GM10266 (cell line): ENCODE measurements at regions not wholly inside any gene's neighbourhood (a gene's known extent, or its start where the extent isn't known, plus 50 kb on each side); places are given as distances from the start of the nearest gene placed in this dataset.
A peak's percentile ranks its signal among the peaks of the same experiment; 100 is the strongest.

Experiments
- DNase-seq: peaks from one replicate; pipeline ENCODE4 v3.0.0; 2012; ENCODE audit errors: extremely low spot score
- TF ChIP-seq, protein P1 (sequence below): IDR thresholded peaks from 2 replicates; pipeline ENCODE4 v1.5.1; 2012; ENCODE audit warnings: mild to moderate bottlenecking, low read depth; ENCODE audit not compliant: control insufficient read depth, insufficient read depth; ENCODE audit errors: missing control alignments

GRCh38 chr5:163692091-163692490 lies 186.7 kb downstream of the MAT2B start:
- TF ChIP-seq, protein P1, sequence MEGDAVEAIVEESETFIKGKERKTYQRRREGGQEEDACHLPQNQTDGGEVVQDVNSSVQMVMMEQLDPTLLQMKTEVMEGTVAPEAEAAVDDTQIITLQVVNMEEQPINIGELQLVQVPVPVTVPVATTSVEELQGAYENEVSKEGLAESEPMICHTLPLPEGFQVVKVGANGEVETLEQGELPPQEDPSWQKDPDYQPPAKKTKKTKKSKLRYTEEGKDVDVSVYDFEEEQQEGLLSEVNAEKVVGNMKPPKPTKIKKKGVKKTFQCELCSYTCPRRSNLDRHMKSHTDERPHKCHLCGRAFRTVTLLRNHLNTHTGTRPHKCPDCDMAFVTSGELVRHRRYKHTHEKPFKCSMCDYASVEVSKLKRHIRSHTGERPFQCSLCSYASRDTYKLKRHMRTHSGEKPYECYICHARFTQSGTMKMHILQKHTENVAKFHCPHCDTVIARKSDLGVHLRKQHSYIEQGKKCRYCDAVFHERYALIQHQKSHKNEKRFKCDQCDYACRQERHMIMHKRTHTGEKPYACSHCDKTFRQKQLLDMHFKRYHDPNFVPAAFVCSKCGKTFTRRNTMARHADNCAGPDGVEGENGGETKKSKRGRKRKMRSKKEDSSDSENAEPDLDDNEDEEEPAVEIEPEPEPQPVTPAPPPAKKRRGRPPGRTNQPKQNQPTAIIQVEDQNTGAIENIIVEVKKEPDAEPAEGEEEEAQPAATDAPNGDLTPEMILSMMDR, result no peak
- no peak for DNase-seq

- DNase-seq, result peak; percentile 18
- TF ChIP-seq, protein P1, result peak; percentile 55
Observed at GRCh38 chr5:163695830-163696578, 190.6 kb downstream of the MAT2B start.

GRCh38 chr5:163696579-163696887 lies 191.1 kb downstream of the MAT2B start:
- DNase-seq, result no peak

DNA sequence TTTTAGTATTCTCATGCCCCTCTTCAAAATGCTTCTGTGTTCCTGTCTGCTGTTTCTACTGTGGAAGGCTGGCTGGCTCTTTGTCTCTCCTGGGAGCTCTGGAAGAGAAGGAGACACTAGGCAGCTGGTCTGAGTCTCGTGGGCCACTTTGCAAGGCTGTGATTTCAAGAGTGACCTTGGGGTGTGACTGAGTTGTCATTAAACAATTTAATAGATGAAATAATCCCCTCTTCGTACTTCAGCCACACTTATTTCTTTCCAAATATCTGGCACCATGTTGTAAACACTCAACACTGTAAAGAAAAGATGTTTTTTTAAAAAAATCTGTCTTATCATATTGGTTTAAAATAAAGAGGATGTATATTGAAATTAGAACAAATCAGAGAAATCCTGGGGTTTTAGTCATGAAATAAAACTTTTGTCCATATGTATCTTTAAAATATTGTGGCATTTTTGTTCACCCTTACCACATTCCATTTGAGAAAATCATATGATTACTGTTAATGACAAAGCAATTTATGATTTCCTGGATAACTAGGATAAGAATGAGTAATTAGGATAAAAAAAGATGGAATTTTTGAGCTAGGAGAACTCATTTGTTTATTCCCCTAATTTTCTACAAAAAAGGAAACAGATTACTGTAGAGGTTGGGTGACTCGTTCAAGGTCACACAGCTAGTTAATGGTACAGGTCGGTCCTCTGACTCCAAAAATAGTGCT lies 200.8 kb downstream of the MAT2B start:
- no peak for DNase-seq
- TF ChIP-seq, protein P1, result no peak

More at GRCh38 chr5:163696579-163696887, 191.1 kb downstream of the MAT2B start:
- TF ChIP-seq, protein P1, result no peak

DNA sequence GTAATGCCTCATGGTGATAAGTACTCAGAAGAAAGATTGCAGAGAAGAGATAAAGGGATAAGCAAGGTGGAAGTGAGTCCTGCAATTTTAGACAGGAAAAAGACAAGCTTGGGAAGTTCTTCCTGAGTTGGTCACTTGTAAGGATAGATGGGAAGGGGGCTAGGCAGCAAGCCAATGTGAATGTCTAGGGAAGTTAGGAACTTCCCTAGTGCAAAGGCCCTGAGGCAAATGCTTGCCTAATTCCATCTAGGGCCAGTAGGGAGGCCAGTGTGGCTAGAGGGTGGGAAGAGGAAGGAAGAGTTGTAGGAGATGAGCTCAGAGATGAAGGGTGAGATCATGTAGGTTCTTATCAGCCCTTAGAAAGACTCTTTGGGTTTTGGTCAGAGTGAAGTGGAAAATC lies 206.6 kb downstream of the MAT2B start:
- TF ChIP-seq, protein P1, result no peak
- no peak for DNase-seq

DNA sequence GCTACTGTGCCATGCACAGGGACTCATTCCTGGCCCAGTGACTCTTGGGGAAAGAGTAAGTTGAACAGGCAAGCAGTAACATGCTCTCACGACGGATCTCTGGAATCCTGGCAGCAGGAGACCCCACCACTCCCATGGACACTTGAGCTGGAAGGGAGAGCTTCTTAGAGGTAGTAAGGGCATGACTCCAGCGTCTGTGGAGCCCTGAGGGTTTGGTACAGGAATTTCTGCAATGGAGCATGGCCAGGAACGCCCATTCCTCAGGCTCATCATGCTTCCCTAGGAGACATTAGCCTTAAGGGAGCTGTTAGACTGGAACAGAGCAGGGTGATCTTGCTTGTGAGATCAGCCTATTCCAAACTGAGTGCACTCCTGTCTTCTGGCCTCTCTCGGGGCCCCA lies 212.9 kb downstream of the MAT2B start:
- no peak for DNase-seq
- TF ChIP-seq, protein P1, result no peak

DNA sequence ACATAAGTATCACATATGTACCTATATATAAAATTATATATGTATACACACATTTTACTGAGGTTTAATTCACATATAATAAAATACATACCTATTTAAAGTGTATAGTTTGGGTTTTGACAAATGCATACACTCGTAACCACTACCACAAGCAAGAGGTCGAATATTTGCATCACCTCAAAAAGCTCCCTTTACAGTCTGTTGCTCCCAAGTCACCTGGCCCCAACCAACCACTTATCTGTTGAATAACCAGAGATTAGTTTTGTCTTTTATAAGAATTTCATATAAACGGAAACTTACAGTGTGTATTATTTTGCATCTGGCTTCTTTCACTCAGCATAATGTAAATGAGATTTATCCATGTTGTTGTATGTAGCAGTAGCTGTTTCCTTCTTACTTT lies 218.9 kb downstream of the MAT2B start:
- TF ChIP-seq, protein P1, result no peak
- no peak for DNase-seq
